NCI-H1105 (cell line): ENCODE measurements at regions not wholly inside any gene's neighbourhood (a gene's known extent, or its start where the extent isn't known, plus 50 kb on each side); places are given as distances from the start of the nearest gene placed in this dataset.

Source experiments
- DNase-seq: peaks from one replicate; lab custom pipeline; 2025; lab: John Stamatoyannopoulos, UW

- DNase-seq: no peak
Measured at GRCh38 chr4:63619771-63620170, 789.5 kb downstream of the TECRL start.

GRCh38 chr4:63618883-63619718, 790.1 kb downstream of the TECRL start:
- no peak for DNase-seq

- no peak for DNase-seq
Measured at GRCh38 chr4:63607169-63607872, 801.9 kb downstream of the TECRL start.

- DNase-seq: no peak
Measured at GRCh38 chr4:63589796-63590195, 819.5 kb downstream of the TECRL start.

GRCh38 chr4:63583561-63583960, 825.7 kb downstream of the TECRL start:
- DNase-seq: no peak

- DNase-seq: no peak
Measured at GRCh38 chr4:63583007-63583406, 826.2 kb downstream of the TECRL start.

- DNase-seq: no peak
Measured at GRCh38 chr4:63580796-63581475, 828.3 kb downstream of the TECRL start.

- DNase-seq: no peak
Measured at GRCh38 chr4:63578383-63578782, 830.9 kb downstream of the TECRL start.

GRCh38 chr4:63566658-63567057, 842.6 kb downstream of the TECRL start:
- no peak for DNase-seq

GRCh38 chr4:63563288-63564014, 845.8 kb downstream of the TECRL start:
- peak; percentile 6 for DNase-seq

- DNase-seq: no peak
Measured at GRCh38 chr4:63558709-63559108, 850.5 kb downstream of the TECRL start.

- DNase-seq: no peak
Measured at GRCh38 chr4:63556332-63556731, 852.9 kb downstream of the TECRL start.

- DNase-seq: no peak
Measured at GRCh38 chr4:63553123-63553522, 856.1 kb downstream of the TECRL start.

- no peak for DNase-seq
Measured at GRCh38 chr4:63541828-63542227, 867.4 kb downstream of the TECRL start.

- DNase-seq: no peak
Measured at GRCh38 chr4:63529581-63530337, 879.5 kb downstream of the TECRL start.

- no peak for DNase-seq
Measured at GRCh38 chr4:63528256-63528991, 880.8 kb downstream of the TECRL start.

- DNase-seq: no peak
Measured at GRCh38 chr4:63526251-63526650, 883.0 kb downstream of the TECRL start.

GRCh38 chr4:63524764-63525163, 884.5 kb downstream of the TECRL start:
- no peak for DNase-seq

GRCh38 chr4:63505714-63506460, 903.4 kb downstream of the TECRL start:
- no peak for DNase-seq

GRCh38 chr4:63493265-63493664, 916.0 kb downstream of the TECRL start:
- no peak for DNase-seq
